Chondrocyte (in vitro differentiated cells): ENCODE measurements at regions not wholly inside any gene's neighbourhood (a gene's known extent, or its start where the extent isn't known, plus 50 kb on each side); places are given as distances from the start of the nearest gene placed in this dataset.

Experiments
- DNase-seq: peaks from one replicate; pipeline ENCODE4 v3.0.0; 2021; ENCODE audit warnings: mixed read lengths, low spot score
- H3K27ac Mint-ChIP-seq: one replicate; pipeline ENCODE4 v1.8.0; 2021; ENCODE audit warnings: mild to moderate bottlenecking, moderate library complexity, mixed read lengths; ENCODE audit not compliant: unreplicated experiment
- H3K27me3 Mint-ChIP-seq: 2 replicates; pipeline ENCODE4 v1.8.0; 2021; ENCODE audit warnings: low read depth, mixed read lengths
- H3K36me3 Mint-ChIP-seq: 2 replicates; pipeline ENCODE4 v1.8.0; 2021; ENCODE audit warnings: low read depth, mixed read lengths
- H3K4me1 Mint-ChIP-seq: 2 replicates; pipeline ENCODE4 v1.8.0; 2021; ENCODE audit warnings: low read depth, mild to moderate bottlenecking, mixed read lengths
- H3K4me3 Mint-ChIP-seq: one replicate; pipeline ENCODE4 v1.8.0; 2021; ENCODE audit warnings: mild to moderate bottlenecking, moderate library complexity, mixed read lengths; ENCODE audit not compliant: unreplicated experiment
- H3K9me3 Mint-ChIP-seq: 2 replicates; pipeline ENCODE4 v1.8.0; 2021; ENCODE audit warnings: low read depth, mixed read lengths
- CTCF ChIP-seq: fragments of 200-600 bp; sonication (generic); IDR thresholded peaks from 2 replicates; pipeline ENCODE4 v1.5.0; 2021; ENCODE audit warnings: antibody characterized with exemption, mild to moderate bottlenecking, moderate library complexity

- Mint-ChIP-seq H3K4me3 (no peak overlapping the region), H3K4me1 (peaks cover 15% of the 10 kb centered on the region), H3K27me3 (no peaks in the 10 kb centered on the region), H3K36me3 (no peaks in the 10 kb centered on the region), H3K9me3 (no peaks in the 10 kb centered on the region), H3K27ac (no peak overlapping the region)
- DNase-seq, result no peak
- TF ChIP-seq CTCF, result no peak
Measured at GRCh38 chr1:67563684-67564083, 121.3 kb upstream of the GADD45A start.

DNA sequence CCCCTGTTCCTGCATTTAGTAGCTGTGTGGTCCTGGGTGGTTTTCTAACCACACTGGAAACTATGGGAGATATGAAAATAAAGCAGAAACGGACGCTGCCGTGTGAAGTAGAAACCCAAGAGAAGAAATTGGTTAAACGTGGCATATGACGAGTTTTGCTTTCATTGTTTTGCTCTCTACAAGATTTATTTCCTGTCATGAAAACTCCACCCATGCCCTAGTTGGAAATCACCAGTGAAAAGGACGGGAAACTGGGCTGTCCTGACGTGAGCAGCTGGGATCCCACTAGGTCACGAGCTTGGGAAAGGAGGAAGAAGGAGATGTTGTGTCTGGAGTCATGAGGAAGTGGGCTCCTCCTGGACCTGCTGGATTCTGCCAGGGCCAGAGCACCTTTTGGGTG lies 120.8 kb upstream of the GADD45A start:
- TF ChIP-seq CTCF, result no peak
- DNase-seq, result no peak

DNA sequence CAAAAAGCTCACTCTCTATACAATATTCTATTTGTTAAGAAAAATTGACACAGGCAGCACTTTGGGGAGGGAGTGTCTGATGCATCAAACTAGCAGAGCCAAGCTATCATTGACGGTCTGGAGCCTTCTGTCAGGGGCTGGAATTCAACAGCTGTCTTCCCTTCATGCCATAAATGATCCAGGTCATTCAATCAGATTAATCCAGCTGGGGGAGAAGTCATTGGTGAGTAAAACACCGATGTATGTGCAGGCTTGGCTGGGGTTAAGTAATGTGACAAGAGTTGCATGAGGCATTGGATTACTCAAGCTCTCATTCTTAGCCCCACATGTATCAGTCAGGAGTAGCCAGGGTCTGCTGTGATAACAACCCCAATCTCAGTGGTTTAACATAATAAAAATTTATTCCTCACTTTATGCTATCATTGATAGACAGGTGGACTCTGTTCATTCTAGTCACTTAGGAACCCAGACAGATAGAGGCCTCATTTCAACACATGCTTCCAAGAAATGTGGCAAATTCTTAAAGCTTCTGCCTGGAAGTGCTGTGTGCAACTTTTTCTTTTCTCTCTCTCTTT lies 118.1 kb upstream of the GADD45A start:
- TF ChIP-seq CTCF, result no peak
- Mint-ChIP-seq H3K4me1 (peaks cover 15% of the 10 kb centered on the region), H3K27me3 (no peaks in the 10 kb centered on the region), H3K27ac (no peak overlapping the region), H3K36me3 (no peaks in the 10 kb centered on the region), H3K4me3 (no peak overlapping the region), H3K9me3 (no peaks in the 10 kb centered on the region)
- DNase-seq, result no peak

More for the DNA sequence above, 120.8 kb upstream of the GADD45A start:
- Mint-ChIP-seq H3K4me1 (peaks cover 10% of the 10 kb centered on the region), H3K27ac (no peak overlapping the region), H3K9me3 (no peaks in the 10 kb centered on the region), H3K4me3 (no peak overlapping the region), H3K27me3 (no peaks in the 10 kb centered on the region), H3K36me3 (no peaks in the 10 kb centered on the region)

GRCh38 chr1:67570486-67571143 lies 114.4 kb upstream of the GADD45A start:
- Mint-ChIP-seq H3K27ac (peak overlapping the region; percentile 80), H3K36me3 (no peaks in the 10 kb centered on the region), H3K4me3 (no peak overlapping the region), H3K9me3 (no peaks in the 10 kb centered on the region), H3K27me3 (no peaks in the 10 kb centered on the region), H3K4me1 (peaks cover 23% of the 10 kb centered on the region)
- no peak for DNase-seq
- TF ChIP-seq CTCF, result no peak

- Mint-ChIP-seq H3K4me3 (no peak overlapping the region), H3K9me3 (peaks cover 5% of the 10 kb centered on the region), H3K27ac (peak overlapping the region; percentile 19), H3K36me3 (no peaks in the 10 kb centered on the region), H3K4me1 (peaks cover 27% of the 10 kb centered on the region), H3K27me3 (no peaks in the 10 kb centered on the region)
- TF ChIP-seq CTCF, result no peak
- no peak for DNase-seq
Measured at GRCh38 chr1:67571406-67571805, 113.6 kb upstream of the GADD45A start.
